Caco-2 (cell line): ENCODE measurements at regions not wholly inside any gene's neighbourhood (a gene's known extent, or its start where the extent isn't known, plus 50 kb on each side); places are given as distances from the start of the nearest gene placed in this dataset.

Experiments
- BruUV-seq: library from RNA; stranded (reverse); fragments of 400-500 nt; replicated peaks from 2 replicates; lab custom pipeline; 2021; lab: Mats Ljungman, UMichigan
- CTCF ChIA-PET: fragments of 300-600 bp; sonication (Branson Sonifier 250); formaldehyde crosslinking; loops from one replicate; lab custom pipeline; 2022; ENCODE audit warnings: antibody characterized with exemption; lab: Charles Lee
- POLR2A ChIA-PET: fragments of 300-600 bp; sonication (Branson Sonifier 250); formaldehyde crosslinking; loops from one replicate; lab custom pipeline; 2022; ENCODE audit warnings: antibody characterized with exemption; lab: Charles Lee
- DNase-seq, 2 experiments: peaks; one replicate each; pipeline versions ENCODE4 v3.0.0 to v3.0.0-alpha.2; 2020 to 2022
- H3K27me3 ChIP-seq: replicated peaks from 2 replicates; pipeline ENCODE4 v1.6.0; 2011; ENCODE audit warnings: low read length; ENCODE audit not compliant: control insufficient read depth, insufficient read depth
- H3K36me3 ChIP-seq: 2 replicates; pipeline ENCODE4 v1.5.1; 2011; ENCODE audit warnings: low read length; ENCODE audit not compliant: control insufficient read depth, insufficient read depth
- H3K4me1 ChIP-seq: fragments of 250-450 bp; sonication (Bioruptor Pico); 2 replicates; pipeline ENCODE4 v1.5.1; 2020; ENCODE audit warnings: mild to moderate bottlenecking
- H3K4me3 ChIP-seq: 2 replicates; pipeline ENCODE4 v1.5.1; 2011; ENCODE audit warnings: low read depth, mild to moderate bottlenecking, control low read depth, low read length
- H3K9me3 ChIP-seq: fragments of 250-450 bp; sonication (Bioruptor Pico); 2 replicates; pipeline ENCODE4 v1.5.1; 2020; ENCODE audit warnings: mild to moderate bottlenecking, moderate library complexity
- H3K27ac Mint-ChIP-seq: one replicate; pipeline ENCODE4 v1.8.0; 2022; ENCODE audit warnings: mixed read lengths; ENCODE audit not compliant: unreplicated experiment
- H3K27me3 Mint-ChIP-seq: one replicate; pipeline ENCODE4 v1.8.0; 2022; ENCODE audit warnings: mixed read lengths; ENCODE audit not compliant: insufficient read depth, unreplicated experiment
- H3K36me3 Mint-ChIP-seq: one replicate; pipeline ENCODE4 v1.8.0; 2022; ENCODE audit warnings: mild to moderate bottlenecking, mixed read lengths; ENCODE audit not compliant: insufficient read depth, unreplicated experiment
- H3K4me1 Mint-ChIP-seq: one replicate; pipeline ENCODE4 v1.8.0; 2022; ENCODE audit warnings: low read depth, mixed read lengths; ENCODE audit not compliant: unreplicated experiment
- H3K4me3 Mint-ChIP-seq: one replicate; pipeline ENCODE4 v1.8.0; 2022; ENCODE audit warnings: mild to moderate bottlenecking, moderate library complexity, mixed read lengths; ENCODE audit not compliant: unreplicated experiment
- H3K9me3 Mint-ChIP-seq: one replicate; pipeline ENCODE4 v1.8.0; 2022; ENCODE audit warnings: mixed read lengths; ENCODE audit not compliant: unreplicated experiment
- intact Hi-C: fragments of 100-400 bp; cut with micrococcal nuclease; formaldehyde crosslinking; loops from one replicate; pipeline ENCODE4 v1.10.0; 2022; ENCODE audit not compliant: unreplicated experiment
- TF ChIP-seq, protein P1 (sequence below), 2 experiments: fragments of 200-600 bp in 1 of 2; IDR thresholded peaks; 1 replicate in 1 of 2; 2 replicates in 1 of 2; pipeline versions ENCODE4 v1.5.1 to v1.8.0; 2011 to 2022; ENCODE audit warnings: antibody characterized with exemption in 1 of 2, control low read depth in 1 of 2, inconsistent platforms in 1 of 2, low read depth in 1 of 2, low read length in 1 of 2, mild to moderate bottlenecking in 1 of 2, moderate library complexity in 1 of 2; ENCODE audit not compliant: insufficient read depth in 1 of 2, severe bottlenecking in 1 of 2, unreplicated experiment in 1 of 2

DNA sequence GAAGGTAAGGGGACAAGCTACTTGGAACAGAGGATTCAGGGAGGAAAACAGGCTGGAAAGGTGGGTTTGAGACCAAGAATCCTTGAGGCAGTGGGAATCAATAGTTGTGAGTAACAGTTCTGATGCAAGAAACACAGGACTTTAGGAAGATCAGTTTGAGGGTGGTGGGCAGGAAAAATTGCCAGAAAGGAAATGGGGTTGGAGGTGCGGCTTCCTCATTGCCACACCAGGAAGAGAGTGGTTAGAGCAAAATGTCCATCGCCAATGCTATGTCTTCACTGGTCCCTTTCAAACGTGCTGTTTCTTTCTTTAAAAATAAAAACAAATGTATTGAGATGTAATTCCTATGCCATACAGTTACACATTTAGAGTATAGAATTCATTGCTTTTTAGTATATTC, 57.1 kb upstream of the NOCT start:
- 0 out of 2 replicates have a peak, but pooled peaks cover 8% of the 10 kb centered on the region for H3K4me1 ChIP-seq
- H3K27ac Mint-ChIP-seq, result no peak overlapping the region
- H3K4me3 Mint-ChIP-seq, result no peak overlapping the region
- no peak overlapping the region for H3K4me3 ChIP-seq
- H3K9me3 ChIP-seq, result no peaks in the 10 kb centered on the region
- ChIA-PET CTCF (no interaction called here), POLR2A (no interaction called here)
- no peaks in the 10 kb centered on the region for H3K9me3 Mint-ChIP-seq
- peaks cover 16% of the 10 kb centered on the region for H3K4me1 Mint-ChIP-seq
- H3K36me3 ChIP-seq, result no peaks in the 10 kb centered on the region
- intact Hi-C loops, result no loop called here
- DNase-seq, result no peak
- H3K27me3 ChIP-seq, result no peaks in the 10 kb centered on the region
- TF ChIP-seq, protein P1, sequence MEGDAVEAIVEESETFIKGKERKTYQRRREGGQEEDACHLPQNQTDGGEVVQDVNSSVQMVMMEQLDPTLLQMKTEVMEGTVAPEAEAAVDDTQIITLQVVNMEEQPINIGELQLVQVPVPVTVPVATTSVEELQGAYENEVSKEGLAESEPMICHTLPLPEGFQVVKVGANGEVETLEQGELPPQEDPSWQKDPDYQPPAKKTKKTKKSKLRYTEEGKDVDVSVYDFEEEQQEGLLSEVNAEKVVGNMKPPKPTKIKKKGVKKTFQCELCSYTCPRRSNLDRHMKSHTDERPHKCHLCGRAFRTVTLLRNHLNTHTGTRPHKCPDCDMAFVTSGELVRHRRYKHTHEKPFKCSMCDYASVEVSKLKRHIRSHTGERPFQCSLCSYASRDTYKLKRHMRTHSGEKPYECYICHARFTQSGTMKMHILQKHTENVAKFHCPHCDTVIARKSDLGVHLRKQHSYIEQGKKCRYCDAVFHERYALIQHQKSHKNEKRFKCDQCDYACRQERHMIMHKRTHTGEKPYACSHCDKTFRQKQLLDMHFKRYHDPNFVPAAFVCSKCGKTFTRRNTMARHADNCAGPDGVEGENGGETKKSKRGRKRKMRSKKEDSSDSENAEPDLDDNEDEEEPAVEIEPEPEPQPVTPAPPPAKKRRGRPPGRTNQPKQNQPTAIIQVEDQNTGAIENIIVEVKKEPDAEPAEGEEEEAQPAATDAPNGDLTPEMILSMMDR (IDR thresholded peaks at IDR 0.05; ENCODE audit: insufficient read depth in 1 of 2, low read depth in 1 of 2, low read length in 1 of 2, severe bottlenecking in 1 of 2, unreplicated experiment in 1 of 2), result no peak
- H3K27me3 Mint-ChIP-seq, result no peaks in the 10 kb centered on the region
- no TSS peak for BruUV-seq
- no peaks in the 10 kb centered on the region for H3K36me3 Mint-ChIP-seq

DNA sequence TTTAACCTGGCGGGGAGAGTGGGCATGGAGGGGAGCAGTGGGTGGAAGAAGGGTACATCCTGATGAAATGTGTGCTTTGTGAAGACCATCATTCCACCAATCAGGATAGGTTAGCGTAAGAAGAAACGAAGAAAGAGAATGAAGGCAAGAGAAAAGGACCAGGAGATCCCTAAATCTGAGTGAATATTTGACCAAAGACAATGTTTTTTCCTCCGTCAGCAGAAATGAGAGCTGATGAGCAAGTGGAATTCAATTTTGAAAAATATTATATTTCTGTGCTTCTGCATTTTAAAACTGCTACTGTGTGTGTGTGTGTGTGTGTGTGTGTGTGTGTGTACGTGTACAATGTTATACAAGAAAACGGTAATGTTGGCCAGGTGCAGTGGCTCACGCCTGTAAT, 58.3 kb upstream of the NOCT start:
- H3K4me1 ChIP-seq, result 0 out of 2 replicates have a peak, but pooled peaks cover 8% of the 10 kb centered on the region
- Mint-ChIP-seq H3K4me1 (peaks cover 16% of the 10 kb centered on the region), H3K36me3 (no peaks in the 10 kb centered on the region), H3K4me3 (no peak overlapping the region), H3K27ac (no peak overlapping the region), H3K27me3 (no peaks in the 10 kb centered on the region), H3K9me3 (no peaks in the 10 kb centered on the region)
- no peak overlapping the region for H3K4me3 ChIP-seq
- no peaks in the 10 kb centered on the region for H3K27me3 ChIP-seq
- no peaks in the 10 kb centered on the region for H3K9me3 ChIP-seq
- ChIA-PET CTCF (no interaction called here), POLR2A (no interaction called here)
- no TSS peak for BruUV-seq
- intact Hi-C loops, result no loop called here
- no peaks in the 10 kb centered on the region for H3K36me3 ChIP-seq
- DNase-seq, result no peak
- TF ChIP-seq, protein P1 (IDR thresholded peaks at IDR 0.05; ENCODE audit: insufficient read depth in 1 of 2, low read depth in 1 of 2, low read length in 1 of 2, severe bottlenecking in 1 of 2, unreplicated experiment in 1 of 2), result no peak

DNA sequence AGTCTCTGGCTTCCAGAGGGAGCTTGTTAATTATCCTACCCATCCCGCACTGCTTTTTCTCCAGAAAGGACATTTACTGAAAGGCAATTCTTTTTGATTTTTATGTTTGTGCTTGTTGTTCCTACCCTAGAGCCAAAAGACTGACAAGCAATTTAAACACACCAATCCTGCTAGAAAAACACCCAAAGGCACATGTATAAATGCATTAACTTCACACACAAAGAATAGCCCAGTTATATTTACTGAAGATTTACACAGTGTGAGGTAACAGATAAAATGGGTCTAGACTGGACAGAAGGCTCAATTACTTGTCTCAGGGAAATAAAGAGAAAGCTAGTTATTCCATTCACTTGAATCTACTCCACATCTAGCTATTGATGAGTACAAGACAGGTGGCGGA, 61.2 kb upstream of the NOCT start:
- H3K4me3 ChIP-seq, result no peak overlapping the region
- ChIA-PET POLR2A (no interaction called here), CTCF (interaction anchor here (0.9 kb wide), 1 partner anchor 16 kb away, joined by 3 read pairs; no protein-coding TSS in a partner anchor)
- H3K9me3 ChIP-seq, result no peaks in the 10 kb centered on the region
- no peak overlapping the region for H3K27ac Mint-ChIP-seq
- H3K9me3 Mint-ChIP-seq, result no peaks in the 10 kb centered on the region
- H3K4me3 Mint-ChIP-seq, result no peak overlapping the region
- H3K36me3 ChIP-seq, result no peaks in the 10 kb centered on the region
- no TSS peak for BruUV-seq
- no peaks in the 10 kb centered on the region for H3K27me3 Mint-ChIP-seq
- TF ChIP-seq, protein P1 (IDR thresholded peaks at IDR 0.05; ENCODE audit: insufficient read depth in 1 of 2, low read depth in 1 of 2, low read length in 1 of 2, severe bottlenecking in 1 of 2, unreplicated experiment in 1 of 2), result no peak
- no peaks in the 10 kb centered on the region for H3K27me3 ChIP-seq
- peaks cover 11% of the 10 kb centered on the region for H3K4me1 Mint-ChIP-seq
- H3K4me1 ChIP-seq, result 0 out of 2 replicates have a peak, but pooled peaks cover 8% of the 10 kb centered on the region
- intact Hi-C loops, result no loop called here
- DNase-seq, result no peak
- H3K36me3 Mint-ChIP-seq, result no peaks in the 10 kb centered on the region
